Endothelial cell (in vitro differentiated cells): ENCODE measurements at regions not wholly inside any gene's neighbourhood (a gene's known extent, or its start where the extent isn't known, plus 50 kb on each side); places are given as distances from the start of the nearest gene placed in this dataset.
"Not testable (repeated sequence)": the region's sequence is repeated elsewhere in the genome, so short reads cannot be mapped to it uniquely, and the experiment has no call there.

Experiments used
- DNase-seq: peaks from one replicate; pipeline ENCODE4 v3.0.0; 2021; ENCODE audit warnings: low spot score
- H3K27ac Mint-ChIP-seq: one replicate; pipeline ENCODE4 v1.8.0; 2021; ENCODE audit warnings: mixed read lengths, inconsistent platforms; ENCODE audit not compliant: unreplicated experiment
- H3K27me3 Mint-ChIP-seq: one replicate; pipeline ENCODE4 v1.8.0; 2021; ENCODE audit warnings: mild to moderate bottlenecking, moderate library complexity, mixed read lengths, inconsistent platforms; ENCODE audit not compliant: unreplicated experiment
- H3K36me3 Mint-ChIP-seq: one replicate; pipeline ENCODE4 v1.8.0; 2021; ENCODE audit warnings: mild to moderate bottlenecking, low read depth, mixed read lengths, inconsistent platforms; ENCODE audit not compliant: unreplicated experiment
- H3K4me1 Mint-ChIP-seq: one replicate; pipeline ENCODE4 v1.8.0; 2021; ENCODE audit warnings: mild to moderate bottlenecking, mixed read lengths, inconsistent platforms; ENCODE audit not compliant: unreplicated experiment
- H3K4me3 Mint-ChIP-seq: one replicate; pipeline ENCODE4 v1.8.0; 2021; ENCODE audit warnings: mild to moderate bottlenecking, mixed read lengths, inconsistent platforms; ENCODE audit not compliant: unreplicated experiment
- H3K9me3 Mint-ChIP-seq: one replicate; pipeline ENCODE4 v1.8.0; 2021; ENCODE audit warnings: mixed read lengths, inconsistent platforms; ENCODE audit not compliant: unreplicated experiment
- TF ChIP-seq, protein P1 (sequence below): fragments of 200-600 bp; sonication (generic); IDR thresholded peaks from one replicate; pipeline ENCODE4 v1.5.0; 2021; ENCODE audit warnings: antibody characterized with exemption; ENCODE audit not compliant: unreplicated experiment

DNA sequence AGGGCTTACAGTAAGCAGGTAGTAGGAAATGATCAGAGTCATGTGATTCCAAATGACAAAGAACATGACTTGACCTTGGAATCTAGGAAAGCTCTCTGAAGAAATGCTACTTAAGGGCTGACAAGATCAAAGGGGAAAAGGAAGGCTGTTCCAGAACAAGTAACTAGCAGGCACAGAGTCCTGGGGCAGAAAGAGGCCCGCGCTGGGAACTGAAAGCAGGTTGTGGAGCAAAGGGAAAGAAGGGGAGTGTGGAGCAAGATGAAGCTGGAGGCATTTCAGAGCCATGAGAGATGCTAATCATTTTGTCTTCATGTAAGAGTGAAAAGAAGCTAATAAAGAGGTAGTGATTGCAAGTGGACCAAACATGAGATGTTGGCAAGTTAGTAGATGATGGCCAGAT is 397.5 kb downstream of the DTWD2 start:
- no peaks in the 10 kb centered on the region for H3K4me1 Mint-ChIP-seq
- H3K4me3 Mint-ChIP-seq, result no peak overlapping the region
- H3K9me3 Mint-ChIP-seq, result no peaks in the 10 kb centered on the region
- TF ChIP-seq, protein P1, sequence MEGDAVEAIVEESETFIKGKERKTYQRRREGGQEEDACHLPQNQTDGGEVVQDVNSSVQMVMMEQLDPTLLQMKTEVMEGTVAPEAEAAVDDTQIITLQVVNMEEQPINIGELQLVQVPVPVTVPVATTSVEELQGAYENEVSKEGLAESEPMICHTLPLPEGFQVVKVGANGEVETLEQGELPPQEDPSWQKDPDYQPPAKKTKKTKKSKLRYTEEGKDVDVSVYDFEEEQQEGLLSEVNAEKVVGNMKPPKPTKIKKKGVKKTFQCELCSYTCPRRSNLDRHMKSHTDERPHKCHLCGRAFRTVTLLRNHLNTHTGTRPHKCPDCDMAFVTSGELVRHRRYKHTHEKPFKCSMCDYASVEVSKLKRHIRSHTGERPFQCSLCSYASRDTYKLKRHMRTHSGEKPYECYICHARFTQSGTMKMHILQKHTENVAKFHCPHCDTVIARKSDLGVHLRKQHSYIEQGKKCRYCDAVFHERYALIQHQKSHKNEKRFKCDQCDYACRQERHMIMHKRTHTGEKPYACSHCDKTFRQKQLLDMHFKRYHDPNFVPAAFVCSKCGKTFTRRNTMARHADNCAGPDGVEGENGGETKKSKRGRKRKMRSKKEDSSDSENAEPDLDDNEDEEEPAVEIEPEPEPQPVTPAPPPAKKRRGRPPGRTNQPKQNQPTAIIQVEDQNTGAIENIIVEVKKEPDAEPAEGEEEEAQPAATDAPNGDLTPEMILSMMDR, result no peak
- H3K27me3 Mint-ChIP-seq, result peaks cover 3% of the 10 kb centered on the region
- no peaks in the 10 kb centered on the region for H3K36me3 Mint-ChIP-seq
- no peak for DNase-seq
- H3K27ac Mint-ChIP-seq, result no peak overlapping the region

DNA sequence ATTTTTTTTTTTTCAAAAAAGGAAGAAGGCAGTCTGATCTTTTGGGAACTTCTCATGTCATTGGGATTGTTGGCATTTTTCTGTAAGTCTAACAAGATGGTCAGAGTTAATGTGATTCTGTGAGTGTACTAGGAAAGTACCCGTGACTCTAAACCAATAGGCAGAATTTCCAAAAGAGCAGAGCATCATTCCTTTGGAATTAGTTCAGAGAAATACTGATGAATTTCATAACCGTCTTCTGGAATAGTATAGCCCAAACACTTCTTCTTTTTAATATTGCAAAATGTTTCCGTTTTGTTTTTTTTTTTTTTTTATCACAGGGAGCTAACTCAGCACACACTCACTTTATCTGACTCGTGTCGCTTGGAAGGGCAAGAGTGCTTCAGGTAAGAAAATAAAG is 407.4 kb downstream of the DTWD2 start:
- DNase-seq, result no peak
- Mint-ChIP-seq H3K9me3 (no peaks in the 10 kb centered on the region), H3K4me3 (no peak overlapping the region), H3K27me3 (no peaks in the 10 kb centered on the region), H3K27ac (no peak overlapping the region), H3K36me3 (no peaks in the 10 kb centered on the region), H3K4me1 (no peaks in the 10 kb centered on the region)
- TF ChIP-seq, protein P1, result no peak

DNA sequence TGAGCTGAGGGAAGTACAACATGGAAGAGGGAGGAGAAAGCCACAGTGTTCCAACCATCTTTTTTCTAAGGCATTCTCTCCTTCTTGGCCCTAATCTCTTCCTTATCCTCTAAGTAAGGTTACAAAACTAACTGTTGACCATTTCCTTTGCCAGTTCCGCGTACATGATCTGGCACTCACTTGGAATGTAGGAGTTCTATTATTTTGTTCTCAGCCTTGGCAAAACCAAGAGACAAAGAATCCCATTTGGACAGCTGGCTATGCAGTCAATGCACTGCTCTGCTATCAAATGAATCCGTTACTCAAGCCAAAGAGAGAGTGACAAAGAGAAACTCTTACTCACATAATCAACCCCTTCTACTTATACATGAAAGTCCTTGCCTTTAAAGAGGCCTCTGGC is 410.3 kb downstream of the DTWD2 start:
- no peaks in the 10 kb centered on the region for H3K9me3 Mint-ChIP-seq
- H3K36me3 Mint-ChIP-seq, result no peaks in the 10 kb centered on the region
- TF ChIP-seq, protein P1, result no peak
- no peak overlapping the region for H3K27ac Mint-ChIP-seq
- no peaks in the 10 kb centered on the region for H3K27me3 Mint-ChIP-seq
- H3K4me3 Mint-ChIP-seq, result no peak overlapping the region
- no peaks in the 10 kb centered on the region for H3K4me1 Mint-ChIP-seq
- DNase-seq, result no peak

DNA sequence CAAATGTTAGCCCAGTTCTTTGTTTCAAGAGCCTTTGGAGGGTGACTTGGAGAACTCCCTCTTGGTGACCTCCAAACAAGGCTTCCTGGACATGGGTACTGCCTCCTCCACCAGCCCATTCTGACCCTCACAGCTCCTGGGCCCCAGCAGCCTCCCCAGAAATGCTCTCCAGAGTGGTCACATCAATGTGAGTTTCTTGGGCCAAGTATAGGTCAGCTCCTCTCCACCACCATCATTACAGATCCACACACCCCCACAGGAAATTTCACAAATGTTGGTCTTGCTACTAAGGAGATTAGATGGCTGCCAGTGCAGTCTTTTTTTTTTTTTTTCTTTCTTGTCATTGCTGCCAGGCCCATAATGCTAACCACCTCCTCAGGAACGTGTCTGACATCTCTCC is 410.7 kb downstream of the DTWD2 start:
- no peaks in the 10 kb centered on the region for H3K27me3 Mint-ChIP-seq
- DNase-seq, result no peak
- no peaks in the 10 kb centered on the region for H3K4me1 Mint-ChIP-seq
- no peak overlapping the region for H3K27ac Mint-ChIP-seq
- TF ChIP-seq, protein P1, result no peak
- H3K4me3 Mint-ChIP-seq, result no peak overlapping the region
- no peaks in the 10 kb centered on the region for H3K36me3 Mint-ChIP-seq
- H3K9me3 Mint-ChIP-seq, result no peaks in the 10 kb centered on the region

DNA sequence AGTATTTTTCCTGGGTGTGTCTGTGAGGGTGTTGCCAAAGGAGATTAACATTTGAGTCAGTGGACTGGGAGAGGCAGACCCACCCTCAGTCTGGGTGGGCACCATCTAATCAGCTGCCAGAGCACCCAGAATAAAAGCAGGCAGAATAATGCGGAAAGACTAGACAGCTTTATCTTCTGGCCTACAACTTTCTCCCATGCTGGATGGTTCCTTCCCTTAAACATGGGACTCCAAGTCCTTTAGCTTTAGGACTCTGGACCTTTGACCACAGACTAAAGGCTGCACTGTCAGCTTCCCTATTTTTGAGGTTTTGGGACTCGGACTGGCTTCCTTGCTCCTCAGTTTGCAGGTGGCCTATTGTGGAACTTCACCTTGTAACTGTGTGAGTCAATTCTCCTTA is 418.1 kb downstream of the DTWD2 start:
- DNase-seq, H3K27me3 Mint-ChIP-seq, H3K4me3 Mint-ChIP-seq, H3K9me3 Mint-ChIP-seq, H3K4me1 Mint-ChIP-seq, H3K27ac Mint-ChIP-seq, H3K36me3 Mint-ChIP-seq: not testable (repeated sequence)

DNA sequence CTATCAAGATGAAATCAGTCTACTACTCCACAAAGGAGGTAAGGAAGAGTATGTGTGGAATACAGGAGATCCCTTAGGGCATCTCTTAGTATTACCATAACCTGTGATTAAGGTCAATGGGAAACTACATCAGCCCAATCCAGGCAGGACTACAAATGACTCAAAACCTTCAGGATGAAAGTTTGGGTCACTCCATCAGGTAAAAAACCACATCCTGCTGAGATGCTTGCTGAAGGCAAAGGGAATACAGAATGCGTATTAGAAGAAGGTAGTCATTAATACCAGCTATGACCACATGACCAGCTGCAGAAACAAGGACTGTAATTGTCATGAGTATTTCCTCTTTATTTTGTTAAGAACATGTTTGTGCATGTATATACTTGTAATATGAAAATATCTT is 418.8 kb downstream of the DTWD2 start:
- H3K9me3 Mint-ChIP-seq, H3K4me1 Mint-ChIP-seq, H3K27ac Mint-ChIP-seq: not testable (repeated sequence)

More for the DNA sequence above, 418.8 kb downstream of the DTWD2 start:
- not testable (repeated sequence) for H3K4me3 Mint-ChIP-seq, H3K36me3 Mint-ChIP-seq, DNase-seq, H3K27me3 Mint-ChIP-seq
